Kidney (tissue), 13 donors: ENCODE measurements at regions not wholly inside any gene's neighbourhood (a gene's known extent, or its start where the extent isn't known, plus 50 kb on each side); places are given as distances from the start of the nearest gene placed in this dataset.
"Not testable (repeated sequence)": the region's sequence is repeated elsewhere in the genome, so short reads cannot be mapped to it uniquely, and the experiment has no call there.

Experiments used
- DNase-seq, 5 donors: peaks; one replicate each; pipeline ENCODE4 v3.0.0-alpha.2; 2013 to 2020
- FAIRE-seq: peaks from 2 replicates; lab custom pipeline; 2012; peaks lifted over from hg19 to GRCh38; lab: Jason Lieb, UNC
- H3K27ac ChIP-seq, 2 donors: one replicate each; pipeline ENCODE4 v1.7.0; 2013; ENCODE audit warnings: low read depth in 2 of 2, low read length in 2 of 2, inconsistent platforms in 1 of 2
- H3K27me3 ChIP-seq: one replicate; pipeline ENCODE4 v1.7.1; 2013; ENCODE audit warnings: low read length, inconsistent platforms; ENCODE audit not compliant: control insufficient read depth, insufficient read depth
- H3K36me3 ChIP-seq, 3 donors: one replicate each; pipeline versions ENCODE4 v1.7.0 to v1.7.1; 2013; ENCODE audit warnings: low read length in 3 of 3, control low read depth in 1 of 3, inconsistent platforms in 1 of 3; ENCODE audit not compliant: insufficient read depth in 3 of 3, control insufficient read depth in 2 of 3
- H3K4me1 ChIP-seq, 3 donors: one replicate each; pipeline versions ENCODE4 v1.7.0 to v1.7.1; 2013; ENCODE audit warnings: low read length in 3 of 3, inconsistent platforms in 1 of 3, low read depth in 1 of 3; ENCODE audit not compliant: control insufficient read depth in 2 of 3, insufficient read depth in 2 of 3
- H3K4me3 ChIP-seq, 3 donors: one replicate each; pipeline versions ENCODE4 v1.7.0 to v1.8.1; 2013; ENCODE audit warnings: low read length in 3 of 3, control low read depth in 1 of 3, inconsistent platforms in 1 of 3
- H3K9ac ChIP-seq, 3 donors: one replicate each; pipeline versions ENCODE4 v1.7.0 to v1.7.1; 2013; ENCODE audit warnings: low read length in 3 of 3, control low read depth in 1 of 3, inconsistent platforms in 1 of 3
- H3K9me3 ChIP-seq, 3 donors: one replicate each; pipeline versions ENCODE4 v1.7.0 to v1.7.1; 2013; ENCODE audit warnings: low read length in 3 of 3, control low read depth in 1 of 3, inconsistent platforms in 1 of 3; ENCODE audit not compliant: control insufficient read depth in 2 of 3, insufficient read depth in 1 of 3
- CTCF ChIP-seq: IDR thresholded peaks from 3 replicates; pipeline ENCODE4 v1.5.1; 2012; ENCODE audit warnings: mild to moderate bottlenecking, moderate library complexity, borderline replicate concordance; ENCODE audit not compliant: insufficient read depth; ENCODE audit errors: extremely low read depth
- intact Hi-C: fragments of 100-400 bp; cut with DNase I; formaldehyde crosslinking; loops from one replicate; pipeline ENCODE4 v1.11.1; 2022
- donor health status: control.
- donor health status: control.
- donor health status: control.
- donor health status: control.
- donor health status: control.
- donor health status: DM: yes; HTN: yes; CAD: no.
- donor health status: Normal renal cell carcinoma (clear cell type).

GRCh38 chr7:96775046-96775445, 65.4 kb upstream of the SEM1 start:
- no peak for TF ChIP-seq CTCF
- Histone ChIP-seq H3K27ac (no peak overlapping the region), H3K9me3 (no peaks in the 10 kb centered on the region), H3K4me1 (no peaks in the 10 kb centered on the region), H3K4me3 (no peak overlapping the region), H3K9ac (no peak overlapping the region), H3K27me3 (no peaks in the 10 kb centered on the region), H3K36me3 (no peaks in the 10 kb centered on the region)
- intact Hi-C loops = no loop called here
- DNase-seq (no peak), FAIRE-seq (no peak)

DNA sequence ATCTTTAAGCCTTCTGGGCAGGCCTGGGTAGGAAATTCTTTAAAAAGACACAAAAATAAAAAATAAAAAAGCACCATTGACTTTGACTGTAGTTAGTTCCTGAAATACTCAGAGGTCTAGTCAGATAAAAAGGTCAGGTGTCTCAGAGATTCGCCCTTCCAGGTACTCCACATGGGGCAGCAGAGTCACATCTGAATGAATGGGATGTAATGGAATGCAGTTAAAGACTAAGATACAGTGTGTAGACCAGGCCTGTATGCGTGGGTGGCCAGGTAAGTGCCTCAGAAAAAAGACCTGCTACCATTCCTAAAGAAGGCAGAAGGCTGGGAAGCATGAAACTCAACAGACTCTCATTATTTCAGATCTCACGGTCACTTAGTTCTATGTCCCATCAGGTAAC, 68.6 kb upstream of the SEM1 start:
- H3K27me3 ChIP-seq = no peaks in the 10 kb centered on the region
- no peaks in the 10 kb centered on the region for H3K9me3 ChIP-seq
- no peaks in the 10 kb centered on the region for H3K36me3 ChIP-seq
- no peak overlapping the region for H3K9ac ChIP-seq
- intact Hi-C loops = no loop called here
- no peak for FAIRE-seq
- TF ChIP-seq CTCF = no peak
- no peaks in the 10 kb centered on the region for H3K4me1 ChIP-seq
- DNase-seq = no peak
- no peak overlapping the region for H3K4me3 ChIP-seq
- H3K27ac ChIP-seq = no peak overlapping the region

- no peaks in the 10 kb centered on the region for H3K36me3 ChIP-seq
- intact Hi-C loops = no loop called here
- no peak for TF ChIP-seq CTCF
- no peaks in the 10 kb centered on the region for H3K4me1 ChIP-seq
- no peak overlapping the region for H3K4me3 ChIP-seq
- DNase-seq (no peak), FAIRE-seq (no peak)
- no peak overlapping the region for H3K9ac ChIP-seq
- H3K9me3 ChIP-seq = no peaks in the 10 kb centered on the region
- H3K27ac ChIP-seq = no peak overlapping the region
- no peaks in the 10 kb centered on the region for H3K27me3 ChIP-seq
Observed at GRCh38 chr7:96781919-96782318, 72.3 kb upstream of the SEM1 start.

GRCh38 chr7:96782686-96783298, 73.1 kb upstream of the SEM1 start:
- H3K36me3 ChIP-seq, FAIRE-seq, intact Hi-C loops, H3K9me3 ChIP-seq, H3K9ac ChIP-seq, H3K4me1 ChIP-seq, H3K27me3 ChIP-seq, H3K27ac ChIP-seq, H3K4me3 ChIP-seq, DNase-seq: not testable (repeated sequence)
